HCT116 (cell line): ENCODE measurements at regions not wholly inside any gene's neighbourhood (a gene's known extent, or its start where the extent isn't known, plus 50 kb on each side); places are given as distances from the start of the nearest gene placed in this dataset.

ENCODE experiments used
- ATAC-seq: fragments of 200-7000 bp; cut with Tn5 transposase; 2 replicates; pipeline ENCODE4 v1.9.1; 2020; ENCODE audit warnings: mild to moderate bottlenecking, moderate library complexity
- BruUV-seq: library from RNA; stranded (reverse); fragments of 400-500 nt; replicated peaks from 2 replicates; lab custom pipeline; 2021; lab: Mats Ljungman, UMichigan
- CTCF ChIA-PET: fragments of 300-600 bp; sonication (Branson Sonifier 250); formaldehyde crosslinking; loops from one replicate; lab custom pipeline; 2021; ENCODE audit warnings: antibody characterized with exemption; lab: Charles Lee
- POLR2A ChIA-PET: fragments of 300-600, 350-600 bp; sonication (Branson Sonifier 250); formaldehyde crosslinking; loops from one replicate; lab custom pipeline; 2021; ENCODE audit warnings: antibody characterized with exemption; lab: Charles Lee
- RAD21 ChIA-PET, 2 experiments: fragments of 300-600 bp; sonication (Branson Sonifier 250); formaldehyde crosslinking; loops; one replicate each; lab custom pipeline; 2023; ENCODE audit warnings: low total read pairs in 2 of 2; ENCODE audit not compliant: uncharacterized antibody in 2 of 2, unreplicated experiment in 2 of 2, low non-redundant PET in 1 of 2; lab: Charles Lee
- DNase-seq: peaks from one replicate; pipeline ENCODE4 v3.0.0-alpha.2; 2010; ENCODE audit warnings: low read depth, low spot score
- H2AFZ ChIP-seq: fragments of 200-600 bp; shearing (Covaris generic), sonication (generic); 2 replicates; pipeline ENCODE4 v1.6.1; 2017; ENCODE audit warnings: low read depth, mixed run types, mixed read lengths, antibody characterized with exemption, low read length; ENCODE audit not compliant: poor library complexity, severe bottlenecking
- H3K27ac ChIP-seq: 2 replicates; pipeline ENCODE4 v1.5.1; 2012; ENCODE audit warnings: low read depth, low read length
- H3K27me3 ChIP-seq: fragments of 200-600 bp; sonication (generic); 2 replicates; pipeline ENCODE4 v1.6.1; 2016; ENCODE audit warnings: mixed run types, low read length, mixed read lengths; ENCODE audit not compliant: insufficient read depth
- H3K36me3 ChIP-seq, 2 experiments: fragments of 200-500 bp in 1 of 2; fragments of 200-600 bp in 1 of 2; sonication (Bioruptor generic) in 1 of 2; sonication (generic) in 1 of 2; 2 replicates each; pipeline versions ENCODE4 v1.5.1 to v1.6.1; 2014 to 2016; ENCODE audit warnings: low read length in 2 of 2, inconsistent platforms in 1 of 2, mixed read lengths in 1 of 2, mixed run types in 1 of 2; ENCODE audit not compliant: insufficient read depth in 2 of 2, control insufficient read depth in 1 of 2
- H3K4me1 ChIP-seq, 2 experiments: fragments of 200-600 bp in 1 of 2; sonication (generic) in 1 of 2; 2 replicates each; pipeline versions ENCODE4 v1.5.1 to v1.6.1; 2012 to 2017; ENCODE audit warnings: low read length in 2 of 2, inconsistent platforms in 1 of 2, mild to moderate bottlenecking in 1 of 2, mixed read lengths in 1 of 2, mixed run types in 1 of 2, moderate library complexity in 1 of 2; ENCODE audit not compliant: insufficient read depth in 2 of 2, control insufficient read depth in 1 of 2
- H3K4me2 ChIP-seq: fragments of 200-600 bp; sonication (generic); 2 replicates; pipeline ENCODE4 v1.6.1; 2017; ENCODE audit warnings: mixed run types, low read length, mixed read lengths
- H3K4me3 ChIP-seq, 2 experiments: fragments of 200-600 bp in 1 of 2; sonication (generic) in 1 of 2; replicated peaks in 1 of 2; 2 replicates each; pipeline ENCODE4 v1.5.1; 2011 to 2016; ENCODE audit warnings: low read length in 2 of 2, control low read depth in 1 of 2, low read depth in 1 of 2, mild to moderate bottlenecking in 1 of 2, mixed read lengths in 1 of 2, mixed run types in 1 of 2
- H3K79me2 ChIP-seq: fragments of 200-600 bp; sonication (generic); 2 replicates; pipeline ENCODE4 v1.6.1; 2017; ENCODE audit warnings: mild to moderate bottlenecking, mixed run types, low read length, moderate library complexity, mixed read lengths; ENCODE audit not compliant: insufficient read depth
- H3K9ac ChIP-seq: fragments of 200-600 bp; sonication (generic); 2 replicates; pipeline ENCODE4 v1.6.1; 2016; ENCODE audit warnings: low read length, mixed read lengths
- H3K9me2 ChIP-seq: fragments of 200-600 bp; sonication (generic), shearing (Covaris generic); 2 replicates; pipeline ENCODE4 v1.6.1; 2017; ENCODE audit warnings: mixed run types, mild to moderate bottlenecking, moderate library complexity; ENCODE audit not compliant: insufficient read depth
- H3K9me3 ChIP-seq, 2 experiments: fragments of 200-500 bp in 1 of 2; fragments of 200-600 bp in 1 of 2; sonication (Bioruptor generic) in 1 of 2; sonication (generic) in 1 of 2; 2 replicates each; pipeline ENCODE4 v1.6.1; 2014 to 2017; ENCODE audit warnings: low read length in 2 of 2, mixed read lengths in 2 of 2, inconsistent platforms in 1 of 2, low read depth in 1 of 2, mild to moderate bottlenecking in 1 of 2, mixed run types in 1 of 2, moderate library complexity in 1 of 2; ENCODE audit not compliant: control insufficient read depth in 1 of 2, insufficient read depth in 1 of 2
- H4K20me1 ChIP-seq: fragments of 200-600 bp; sonication (generic), shearing (Covaris generic); 2 replicates; pipeline ENCODE4 v1.6.1; 2017; ENCODE audit warnings: mixed run types, mild to moderate bottlenecking, moderate library complexity; ENCODE audit not compliant: insufficient read depth
- EGR1 ChIP-seq: IDR thresholded peaks from 2 replicates; pipeline ENCODE4 v1.6.1; 2012; ENCODE audit warnings: low read depth
- ELF1 ChIP-seq: IDR thresholded peaks from 2 replicates; pipeline ENCODE4 v1.6.1; 2012; ENCODE audit warnings: low read depth, borderline replicate concordance
- EZH2phosphoT487 ChIP-seq: fragments of 200-600 bp; IDR thresholded peaks from 2 replicates; pipeline ENCODE4 v1.6.1; 2018; ENCODE audit warnings: antibody characterized with exemption, borderline replicate concordance
- JUND ChIP-seq: IDR thresholded peaks from 2 replicates; pipeline ENCODE4 v1.6.1; 2012
- POLR2A ChIP-seq: IDR thresholded peaks from 2 replicates; pipeline ENCODE4 v1.7.0; 2011; ENCODE audit warnings: borderline replicate concordance; ENCODE audit not compliant: insufficient read depth, insufficient read length; ENCODE audit errors: extremely low read depth
- POLR2AphosphoS5 ChIP-seq: IDR thresholded peaks from 2 replicates; pipeline ENCODE4 v1.6.1; 2011; ENCODE audit warnings: mild to moderate bottlenecking, low read depth, low read length, moderate library complexity
- REST ChIP-seq: IDR thresholded peaks from 2 replicates; pipeline ENCODE4 v1.6.1; 2012; ENCODE audit warnings: low read depth
- SIN3A ChIP-seq: IDR thresholded peaks from 2 replicates; pipeline ENCODE4 v1.6.1; 2012; ENCODE audit warnings: low read depth
- SRF ChIP-seq: IDR thresholded peaks from 2 replicates; pipeline ENCODE4 v1.6.1; 2012; ENCODE audit warnings: low read depth
- TCF7L2 ChIP-seq: IDR thresholded peaks from 2 replicates; pipeline ENCODE4 v1.7.0; 2011; ENCODE audit warnings: borderline replicate concordance, inconsistent platforms; ENCODE audit not compliant: insufficient read depth, insufficient read length; ENCODE audit errors: extremely low read depth
- YY1 ChIP-seq: IDR thresholded peaks from 2 replicates; pipeline ENCODE4 v1.6.1; 2011; ENCODE audit warnings: low read length, low read depth, moderate library complexity, mild to moderate bottlenecking; ENCODE audit not compliant: insufficient replicate concordance; ENCODE audit errors: extremely low read depth
- ZBTB33 ChIP-seq: IDR thresholded peaks from 2 replicates; pipeline ENCODE4 v1.6.1; 2011; ENCODE audit warnings: mild to moderate bottlenecking, low read length, moderate library complexity; ENCODE audit not compliant: insufficient replicate concordance; ENCODE audit errors: extremely low read depth
- ZNF274 ChIP-seq: fragments of 200-500 bp; sonication (Bioruptor generic); IDR thresholded peaks from 2 replicates; pipeline ENCODE4 v1.6.1; 2014; ENCODE audit warnings: mild to moderate bottlenecking, low read depth, low read length, inconsistent platforms
- intact Hi-C: fragments of 100-400 bp; cut with micrococcal nuclease; formaldehyde crosslinking; loops from 2 replicates; pipeline ENCODE4 v1.10.0; 2022
- TF ChIP-seq, protein P1 (sequence below): IDR thresholded peaks from 2 replicates; pipeline ENCODE4 v1.6.1; 2012

DNA sequence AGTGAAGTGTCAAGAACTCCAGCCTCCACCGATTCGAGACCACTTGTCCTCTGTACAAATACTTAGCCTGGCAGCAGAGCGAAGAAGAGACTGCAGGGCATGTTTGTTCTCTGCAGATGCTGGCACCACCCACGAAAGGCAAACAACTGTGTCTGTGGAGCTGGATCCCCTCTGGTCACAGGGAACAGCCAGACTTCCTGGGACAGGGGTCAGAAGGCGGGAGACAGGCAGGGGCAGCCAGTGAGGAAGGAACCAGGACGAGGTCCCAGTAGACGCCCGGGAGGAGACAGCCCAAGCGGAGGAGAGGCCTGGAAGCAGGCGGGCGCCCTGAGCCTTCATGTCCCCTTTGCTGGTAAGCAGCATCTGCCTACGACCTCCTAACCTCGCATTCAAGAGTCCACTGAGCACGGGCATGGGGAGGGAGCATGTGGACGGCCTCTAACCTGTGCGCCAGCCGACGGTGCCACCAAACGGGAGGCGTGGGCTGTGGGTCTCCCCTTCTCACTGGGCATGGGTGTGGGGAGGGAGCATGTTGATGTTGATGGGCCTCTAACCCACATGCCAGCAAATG lies 265.5 kb downstream of the DLL1 start:
- ATAC-seq: no peak
- Histone ChIP-seq H3K27ac (peak overlapping the region; percentile 55; the same call in 1 of the 2 replicates), H3K36me3 (no peaks in the 10 kb centered on the region), H3K9ac (no peak overlapping the region), H4K20me1 (no peaks in the 10 kb centered on the region), H3K4me1 (peaks cover 19 to 30% of the 10 kb centered on the region in 2 experiments), H3K9me3 (no peaks in the 10 kb centered on the region), H3K4me3 (no peak overlapping the region), H3K27me3 (no peaks in the 10 kb centered on the region), H3K4me2 (peak overlapping the region; percentile 66), H3K79me2 (no peaks in the 10 kb centered on the region), H2AFZ (no peak overlapping the region), H3K9me2 (no peaks in the 10 kb centered on the region)
- no peak for DNase-seq
- intact Hi-C loops: no loop called here
- ChIA-PET RAD21 (no interaction called here), CTCF (no interaction called here), POLR2A (no interaction called here)
- BruUV-seq: no TSS peak
- TF ChIP-seq SRF: no peak
- no peak for TF ChIP-seq SIN3A
- TF ChIP-seq REST: no peak
- no peak for TF ChIP-seq POLR2AphosphoS5

DNA sequence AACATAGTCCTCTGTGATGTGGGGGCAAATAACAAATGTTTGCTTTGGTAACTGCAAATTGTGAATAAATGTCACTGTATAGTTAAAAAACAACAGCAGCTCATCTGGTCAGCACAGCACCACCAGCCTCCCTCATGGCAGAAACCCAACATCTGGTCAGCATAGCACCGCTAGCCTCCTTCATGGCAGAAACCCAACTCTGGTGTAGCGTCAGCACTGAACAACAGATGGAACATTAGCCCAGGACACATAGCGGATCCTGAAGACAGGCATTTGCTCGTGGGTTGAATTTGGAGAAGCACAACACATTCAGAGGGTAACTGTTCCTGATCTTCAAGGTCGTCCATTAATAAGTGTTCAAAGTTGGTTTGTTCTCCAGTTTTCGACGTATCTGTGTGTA lies 265.9 kb downstream of the DLL1 start:
- Histone ChIP-seq H3K9me2 (no peaks in the 10 kb centered on the region), H3K27ac (no peak overlapping the region), H3K79me2 (no peaks in the 10 kb centered on the region), H3K9me3 (no peaks in the 10 kb centered on the region), H2AFZ (no peak overlapping the region), H3K9ac (no peak overlapping the region), H3K4me1 (peaks cover 19 to 30% of the 10 kb centered on the region in 2 experiments), H3K36me3 (no peaks in the 10 kb centered on the region), H3K4me3 (no peak overlapping the region), H4K20me1 (no peaks in the 10 kb centered on the region), H3K27me3 (no peaks in the 10 kb centered on the region), H3K4me2 (no peak overlapping the region)
- ATAC-seq: no peak
- RAD21 ChIA-PET: no interaction called here
- intact Hi-C loops: no loop called here
- CTCF ChIA-PET: no interaction called here
- POLR2A ChIA-PET: no interaction called here
- no TSS peak for BruUV-seq
- no peak for DNase-seq
- TF ChIP-seq EZH2phosphoT487: no peak
- no peak for TF ChIP-seq POLR2A
- TF ChIP-seq ZNF274: no peak
- TF ChIP-seq JUND: no peak
- no peak for TF ChIP-seq ELF1
- TF ChIP-seq, protein P1, sequence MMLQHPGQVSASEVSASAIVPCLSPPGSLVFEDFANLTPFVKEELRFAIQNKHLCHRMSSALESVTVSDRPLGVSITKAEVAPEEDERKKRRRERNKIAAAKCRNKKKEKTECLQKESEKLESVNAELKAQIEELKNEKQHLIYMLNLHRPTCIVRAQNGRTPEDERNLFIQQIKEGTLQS: no peak
- TF ChIP-seq EGR1: no peak
- no peak for TF ChIP-seq YY1
- TF ChIP-seq TCF7L2: no peak
- no peak for TF ChIP-seq ZBTB33
